PC-3 (cell line): ENCODE measurements at regions not wholly inside any gene's neighbourhood (a gene's known extent, or its start where the extent isn't known, plus 50 kb on each side); places are given as distances from the start of the nearest gene placed in this dataset.

Source experiments
- ATAC-seq: fragments of 200-7000 bp; cut with Tn5 transposase; 2 replicates; pipeline ENCODE4 v1.9.1; 2020; ENCODE audit warnings: mild to moderate bottlenecking, moderate library complexity
- BruUV-seq: library from RNA; stranded (reverse); fragments of 400-500 nt; replicated peaks from 2 replicates; lab custom pipeline; 2021; lab: Mats Ljungman, UMichigan
- CTCF ChIA-PET: fragments of 300-600 bp; sonication (Branson Sonifier 250); formaldehyde crosslinking; loops from one replicate; lab custom pipeline; 2022; ENCODE audit warnings: antibody characterized with exemption; lab: Charles Lee
- POLR2A ChIA-PET: fragments of 300-600 bp; sonication (Branson Sonifier 250); formaldehyde crosslinking; loops from one replicate; lab custom pipeline; 2022; ENCODE audit warnings: antibody characterized with exemption; ENCODE audit not compliant: unreplicated experiment; lab: Charles Lee
- DNase-seq: peaks from one replicate; pipeline ENCODE4 v3.0.0-alpha.2; 2015
- H2AFZ ChIP-seq: fragments of 300-600 bp; sonication (generic); 2 replicates; pipeline ENCODE4 v1.6.0; 2016; ENCODE audit warnings: antibody characterized with exemption, low read length
- H3F3A ChIP-seq: fragments of 300-600 bp; sonication (generic); one replicate; pipeline ENCODE4 v1.6.0; 2017; ENCODE audit warnings: antibody characterized with exemption, low read length, control low read depth, mild to moderate bottlenecking; ENCODE audit not compliant: unreplicated experiment
- H3K27ac ChIP-seq: fragments of 300-600 bp; sonication (generic); 2 replicates; pipeline ENCODE4 v1.5.1; 2016; ENCODE audit warnings: mild to moderate bottlenecking, low read length
- H3K27me3 ChIP-seq: fragments of 300-600 bp; sonication (generic); 2 replicates; pipeline ENCODE4 v1.6.1; 2016; ENCODE audit warnings: low read length, mixed read lengths
- H3K36me3 ChIP-seq: fragments of 300-600 bp; sonication (generic); 2 replicates; pipeline ENCODE4 v1.6.1; 2016; ENCODE audit warnings: low read depth, mixed run types, low read length, mixed read lengths
- H3K4me1 ChIP-seq: fragments of 300-600 bp; sonication (generic); 2 replicates; pipeline ENCODE4 v1.5.1; 2016; ENCODE audit warnings: low read length; ENCODE audit not compliant: insufficient read depth
- H3K4me2 ChIP-seq: fragments of 300-600 bp; sonication (generic); 2 replicates; pipeline ENCODE4 v1.6.0; 2016; ENCODE audit warnings: low read length
- H3K4me3 ChIP-seq: fragments of 300-600 bp; sonication (generic); 2 replicates; pipeline ENCODE4 v1.5.1; 2016; ENCODE audit warnings: mild to moderate bottlenecking, low read length, mixed read lengths
- H3K79me2 ChIP-seq: fragments of 300-600 bp; sonication (generic); 2 replicates; pipeline ENCODE4 v1.6.1; 2017; ENCODE audit warnings: low read length, mixed read lengths
- H3K9ac ChIP-seq: fragments of 300-600 bp; sonication (generic); 2 replicates; pipeline ENCODE4 v1.6.0; 2016; ENCODE audit warnings: mild to moderate bottlenecking, low read length
- H3K9me2 ChIP-seq: fragments of 300-600 bp; sonication (generic); replicated peaks from 2 replicates; pipeline ENCODE4 v1.6.1; 2016; ENCODE audit warnings: mixed run types, low read length, mixed read lengths
- H3K9me3 ChIP-seq: fragments of 300-600 bp; sonication (generic); 2 replicates; pipeline ENCODE4 v1.6.1; 2016; ENCODE audit warnings: low read length, mixed read lengths
- H4K20me1 ChIP-seq: fragments of 300-600 bp; sonication (generic); 2 replicates; pipeline ENCODE4 v1.6.1; 2016; ENCODE audit warnings: low read length, mixed read lengths
- EZH2 ChIP-seq: fragments of 300-600 bp; sonication (generic); IDR thresholded peaks from one replicate; pipeline ENCODE4 v1.6.1; 2017; ENCODE audit warnings: antibody characterized with exemption, mild to moderate bottlenecking, low read length; ENCODE audit not compliant: unreplicated experiment
- EZH2phosphoT487 ChIP-seq: fragments of 300-600 bp; sonication (generic); IDR thresholded peaks from 2 replicates; pipeline ENCODE4 v1.6.1; 2018; ENCODE audit warnings: mild to moderate bottlenecking, antibody characterized with exemption, low read length, borderline replicate concordance
- intact Hi-C: fragments of 100-400 bp; cut with micrococcal nuclease; formaldehyde crosslinking; loops from 2 replicates; pipeline ENCODE4 v1.9.0; 2023
- TF ChIP-seq, protein P1 (sequence below): fragments of 300-600 bp; sonication (generic); conservative IDR thresholded peaks from 2 replicates; pipeline ENCODE4 v1.5.1; 2017; ENCODE audit warnings: antibody characterized with exemption, low read depth, mild to moderate bottlenecking, low read length

DNA sequence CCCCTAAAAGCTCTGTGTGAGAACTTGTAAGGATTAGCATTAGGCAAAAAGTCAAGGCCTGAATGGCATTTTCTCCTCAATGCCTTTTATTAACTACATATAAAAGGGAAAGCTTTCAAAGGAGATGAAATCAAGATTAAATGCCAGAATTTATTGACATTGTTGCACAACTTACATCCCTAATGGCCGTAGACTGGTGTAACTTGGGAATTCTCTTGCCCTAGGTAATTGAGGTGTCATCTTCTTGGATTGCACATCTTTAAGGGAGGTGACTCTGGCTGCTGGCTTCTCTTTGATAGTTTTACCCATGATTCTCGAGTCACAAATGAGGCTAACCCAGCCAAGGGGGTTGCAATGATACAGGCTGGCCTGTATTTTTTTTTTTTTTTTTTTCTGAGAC is 249.1 kb downstream of the TBL1XR1 start:
- TF ChIP-seq EZH2, result no peak
- TF ChIP-seq EZH2phosphoT487, result no peak
- TF ChIP-seq, protein P1, sequence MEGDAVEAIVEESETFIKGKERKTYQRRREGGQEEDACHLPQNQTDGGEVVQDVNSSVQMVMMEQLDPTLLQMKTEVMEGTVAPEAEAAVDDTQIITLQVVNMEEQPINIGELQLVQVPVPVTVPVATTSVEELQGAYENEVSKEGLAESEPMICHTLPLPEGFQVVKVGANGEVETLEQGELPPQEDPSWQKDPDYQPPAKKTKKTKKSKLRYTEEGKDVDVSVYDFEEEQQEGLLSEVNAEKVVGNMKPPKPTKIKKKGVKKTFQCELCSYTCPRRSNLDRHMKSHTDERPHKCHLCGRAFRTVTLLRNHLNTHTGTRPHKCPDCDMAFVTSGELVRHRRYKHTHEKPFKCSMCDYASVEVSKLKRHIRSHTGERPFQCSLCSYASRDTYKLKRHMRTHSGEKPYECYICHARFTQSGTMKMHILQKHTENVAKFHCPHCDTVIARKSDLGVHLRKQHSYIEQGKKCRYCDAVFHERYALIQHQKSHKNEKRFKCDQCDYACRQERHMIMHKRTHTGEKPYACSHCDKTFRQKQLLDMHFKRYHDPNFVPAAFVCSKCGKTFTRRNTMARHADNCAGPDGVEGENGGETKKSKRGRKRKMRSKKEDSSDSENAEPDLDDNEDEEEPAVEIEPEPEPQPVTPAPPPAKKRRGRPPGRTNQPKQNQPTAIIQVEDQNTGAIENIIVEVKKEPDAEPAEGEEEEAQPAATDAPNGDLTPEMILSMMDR, result no peak

GRCh38 chr3:176946202-176946601 is 251.1 kb downstream of the TBL1XR1 start:
- intact Hi-C loops, result no loop called here
- H3K9ac ChIP-seq, result no peak overlapping the region
- H3K27ac ChIP-seq, result no peak overlapping the region
- H2AFZ ChIP-seq, result no peak overlapping the region
- DNase-seq (no peak), ATAC-seq (no peak)
- H4K20me1 ChIP-seq, result no peaks in the 10 kb centered on the region
- ChIA-PET CTCF (no interaction called here), POLR2A (no interaction called here)
- H3K27me3 ChIP-seq, result no peaks in the 10 kb centered on the region
- no peaks in the 10 kb centered on the region for H3K36me3 ChIP-seq
- BruUV-seq, result no TSS peak
- no peaks in the 10 kb centered on the region for H3K9me3 ChIP-seq
- H3K79me2 ChIP-seq, result no peaks in the 10 kb centered on the region
- H3K9me2 ChIP-seq, result no peaks in the 10 kb centered on the region
- H3F3A ChIP-seq, result no peaks in the 10 kb centered on the region
- no peak for TF ChIP-seq EZH2
- TF ChIP-seq, protein P1, result no peak
- H3K4me2 ChIP-seq, result no peak overlapping the region
- no peak overlapping the region for H3K4me3 ChIP-seq
- peaks cover 12% of the 10 kb centered on the region for H3K4me1 ChIP-seq

More for the DNA sequence above, 249.1 kb downstream of the TBL1XR1 start:
- Histone ChIP-seq H3K9ac (no peak overlapping the region), H2AFZ (no peak overlapping the region), H3K9me3 (no peaks in the 10 kb centered on the region), H3K79me2 (no peaks in the 10 kb centered on the region), H3K9me2 (no peaks in the 10 kb centered on the region), H3K27ac (no peak overlapping the region), H3K27me3 (no peaks in the 10 kb centered on the region), H3F3A (no peaks in the 10 kb centered on the region), H3K4me1 (peaks cover 16% of the 10 kb centered on the region), H3K36me3 (no peaks in the 10 kb centered on the region), H3K4me2 (no peak overlapping the region), H4K20me1 (no peaks in the 10 kb centered on the region), H3K4me3 (no peak overlapping the region)
- CTCF ChIA-PET, result no interaction called here
- BruUV-seq, result no TSS peak
- ATAC-seq (no peak), DNase-seq (no peak)
- intact Hi-C loops, result no loop called here
- POLR2A ChIA-PET, result no interaction called here

GRCh38 chr3:176942305-176942704 is 255.0 kb downstream of the TBL1XR1 start:
- no peak overlapping the region for H3K4me2 ChIP-seq
- H3K79me2 ChIP-seq, result no peaks in the 10 kb centered on the region
- no peaks in the 10 kb centered on the region for H3K36me3 ChIP-seq
- ChIA-PET CTCF (no interaction called here), POLR2A (no interaction called here)
- no peak for ATAC-seq
- no peak overlapping the region for H3K4me3 ChIP-seq
- no peaks in the 10 kb centered on the region for H3K27me3 ChIP-seq
- H3K9me3 ChIP-seq, result no peaks in the 10 kb centered on the region
- H3K4me1 ChIP-seq, result peaks cover 4% of the 10 kb centered on the region; the same call in 1 of the 2 replicates
- TF ChIP-seq, protein P1, result no peak
- no peak for TF ChIP-seq EZH2phosphoT487
- no TSS peak for BruUV-seq
- no peak overlapping the region for H2AFZ ChIP-seq
- intact Hi-C loops, result no loop called here
- H3K9me2 ChIP-seq, result no peaks in the 10 kb centered on the region
- H3K27ac ChIP-seq, result no peak overlapping the region
- H3F3A ChIP-seq, result no peaks in the 10 kb centered on the region
- no peaks in the 10 kb centered on the region for H4K20me1 ChIP-seq
- no peak for DNase-seq
- no peak overlapping the region for H3K9ac ChIP-seq
